H1 (cell line): ENCODE measurements at regions not wholly inside any gene's neighbourhood (a gene's known extent, or its start where the extent isn't known, plus 50 kb on each side); places are given as distances from the start of the nearest gene placed in this dataset.

Source experiments
- ATF3 ChIP-seq: IDR thresholded peaks from 2 replicates; pipeline ENCODE4 v1.6.1; 2011; ENCODE audit warnings: low read depth, mild to moderate bottlenecking, low read length; ENCODE audit not compliant: insufficient read depth
- BCL11A ChIP-seq, 2 experiments: IDR thresholded peaks; one replicate each; pipeline ENCODE4 v1.6.1; 2011; ENCODE audit warnings: low read depth in 2 of 2, low read length in 2 of 2, mild to moderate bottlenecking in 2 of 2
- CEBPB ChIP-seq: IDR thresholded peaks from 2 replicates; pipeline ENCODE4 v1.6.1; 2012; ENCODE audit warnings: low read depth, low read length
- CHD2 ChIP-seq: IDR thresholded peaks from 2 replicates; pipeline ENCODE4 v1.6.1; 2012; ENCODE audit warnings: low read length, improper control_type of control experiment
- CTCF ChIP-seq, 3 experiments: IDR thresholded peaks; 1 replicate in 2 of 3; 2 replicates in 1 of 3; pipeline versions ENCODE4 v1.5.1 to v1.6.1; 2011; ENCODE audit warnings: low read length in 3 of 3, mild to moderate bottlenecking in 3 of 3, inconsistent platforms in 2 of 3, low read depth in 1 of 3, moderate library complexity in 1 of 3; ENCODE audit not compliant: insufficient read depth in 1 of 3; ENCODE audit errors: control extremely low read depth in 1 of 3
- EGR1 ChIP-seq: IDR thresholded peaks from 2 replicates; pipeline ENCODE4 v1.6.1; 2011; ENCODE audit warnings: low read depth, low read length, borderline replicate concordance
- EZH2 ChIP-seq: fragments of 200-600 bp; sonication (generic); IDR thresholded peaks from 2 replicates; pipeline ENCODE4 v1.7.1; 2012; ENCODE audit warnings: low read depth, mild to moderate bottlenecking, moderate library complexity, low read length, inconsistent platforms; ENCODE audit not compliant: severe bottlenecking
- FOSL1 ChIP-seq: IDR thresholded peaks from 2 replicates; pipeline ENCODE4 v1.6.1; 2011; ENCODE audit warnings: mild to moderate bottlenecking, low read depth, low read length, moderate library complexity; ENCODE audit not compliant: insufficient read depth
- POLR2A ChIP-seq, 2 experiments: IDR thresholded peaks; 1 replicate in 1 of 2; 2 replicates in 1 of 2; pipeline ENCODE4 v1.6.1; 2011; ENCODE audit warnings: low read depth in 2 of 2, low read length in 2 of 2, mild to moderate bottlenecking in 2 of 2; ENCODE audit errors: control extremely low read depth in 1 of 2
- RAD21 ChIP-seq, 2 experiments: IDR thresholded peaks in 1 of 2; conservative IDR thresholded peaks in 1 of 2; 2 replicates each; pipeline ENCODE4 v1.6.1; 2011; ENCODE audit warnings: low read depth in 2 of 2, low read length in 2 of 2, improper control_type of control experiment in 1 of 2, inconsistent platforms in 1 of 2, mild to moderate bottlenecking in 1 of 2, moderate library complexity in 1 of 2
- ZNF274 ChIP-seq: IDR thresholded peaks from 2 replicates; pipeline ENCODE4 v1.7.0; 2012; ENCODE audit warnings: low read length, borderline replicate concordance; ENCODE audit errors: extremely low read depth

DNA sequence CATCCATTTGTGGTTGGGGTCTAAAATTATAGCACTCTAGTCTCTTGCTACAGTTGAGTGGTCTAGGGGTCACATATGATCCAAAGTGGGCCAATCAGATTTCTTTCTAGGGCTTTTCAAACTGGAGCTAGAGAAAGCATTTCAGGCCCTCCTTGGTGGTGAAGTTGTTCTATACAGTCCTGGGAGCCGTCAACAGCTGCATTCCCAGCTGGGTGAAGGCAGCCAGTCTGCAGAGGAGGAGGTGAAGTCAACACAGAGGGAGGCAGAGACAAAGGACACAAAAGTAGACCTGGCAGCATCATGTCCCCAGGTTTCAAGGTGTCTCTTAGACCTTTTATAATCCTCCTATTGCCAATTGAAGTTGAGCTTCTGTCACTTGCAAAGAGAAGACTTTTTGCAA, 518.2 kb downstream of the BNC2 start:
- TF ChIP-seq FOSL1 (no peak), CTCF (IDR thresholded peaks at IDR 0.05; ENCODE audit: control extremely low read depth in 1 of 3, insufficient read depth in 1 of 3, low read depth in 1 of 3, low read length in 3 of 3) (no peak), POLR2A (IDR thresholded peaks at IDR 0.05; ENCODE audit: control extremely low read depth in 1 of 2, low read depth in 2 of 2, low read length in 2 of 2) (no peak), EGR1 (no peak), CHD2 (no peak), CEBPB (no peak), ATF3 (no peak), EZH2 (no peak), BCL11A (IDR thresholded peaks at IDR 0.05; ENCODE audit: low read depth in 2 of 2, low read length in 2 of 2) (no peak), RAD21 (IDR thresholded peaks at IDR 0.05 in 1 of 2, conservative IDR thresholded peaks at IDR 0.05 in 1 of 2; ENCODE audit: low read depth in 2 of 2, low read length in 2 of 2) (no peak), ZNF274 (no peak)
